K562 (cell line): ENCODE measurements at regions not wholly inside any gene's neighbourhood (a gene's known extent, or its start where the extent isn't known, plus 50 kb on each side); places are given as distances from the start of the nearest gene placed in this dataset.

Source experiments
- BDP1 ChIP-seq: IDR thresholded peaks from 3 replicates; pipeline ENCODE4 v1.6.1; 2011; ENCODE audit not compliant: insufficient read length, insufficient read depth
- BRF1 ChIP-seq: IDR thresholded peaks from 3 replicates; pipeline ENCODE4 v1.6.1; 2011; ENCODE audit warnings: borderline replicate concordance, mild to moderate bottlenecking; ENCODE audit not compliant: insufficient read length; ENCODE audit errors: extremely low read depth
- CBX1 ChIP-seq: sonication (generic); IDR thresholded peaks from 2 replicates; pipeline ENCODE4 v1.6.1; 2016; ENCODE audit warnings: antibody characterized with exemption, low read depth, mild to moderate bottlenecking
- CHD4 ChIP-seq: fragments of 200-600 bp; sonication (generic); IDR thresholded peaks from 3 replicates; pipeline ENCODE4 v1.6.1; 2012; ENCODE audit warnings: low read depth, mild to moderate bottlenecking, mixed read lengths, low read length, inconsistent platforms; ENCODE audit not compliant: insufficient read depth, insufficient replicate concordance, poor library complexity, severe bottlenecking
- ESRRA ChIP-seq: fragments of 450-650 bp; IDR thresholded peaks from 2 replicates; pipeline ENCODE4 v1.6.1; 2014; ENCODE audit warnings: low read depth, mild to moderate bottlenecking, moderate library complexity, borderline replicate concordance
- FOXP1 ChIP-seq: sonication (generic); formaldehyde crosslinking; IDR thresholded peaks from 2 replicates; pipeline ENCODE4 v1.8.0; 2022; ENCODE audit warnings: mild to moderate bottlenecking, missing genetic modification reagents
- HDAC8 ChIP-seq: fragments of 450-650 bp; IDR thresholded peaks from 2 replicates; pipeline ENCODE4 v1.6.1; 2016; ENCODE audit warnings: mild to moderate bottlenecking, missing genetic modification characterization, moderate library complexity, missing compliant biosample characterization
- HMG20A ChIP-seq: fragments of 450-650 bp; formaldehyde crosslinking; conservative IDR thresholded peaks from 2 replicates; pipeline ENCODE4 v1.4.0; 2020; ENCODE audit warnings: mild to moderate bottlenecking, mixed read lengths
- SMARCE1 ChIP-seq: fragments of 450-650 bp; IDR thresholded peaks from 2 replicates; pipeline ENCODE4 v1.7.1; 2016; ENCODE audit warnings: mild to moderate bottlenecking
- SRSF9 ChIP-seq: fragments of 200-400 bp; formaldehyde crosslinking; IDR thresholded peaks from 2 replicates; pipeline ENCODE4 v1.6.1; 2017; ENCODE audit warnings: low read depth, low read length, borderline replicate concordance
- TAF1 ChIP-seq: IDR thresholded peaks from 2 replicates; pipeline ENCODE4 v1.6.1; 2011; ENCODE audit warnings: mild to moderate bottlenecking, low read length, moderate library complexity; ENCODE audit not compliant: insufficient read depth, control insufficient read depth, severe bottlenecking; ENCODE audit errors: extremely low read depth
- TRIM24 ChIP-seq, 2 experiments: fragments of 450-650 bp; IDR thresholded peaks; 2 replicates each; pipeline ENCODE4 v1.6.1; 2016
- TF ChIP-seq, protein P1 (sequence below), 3 experiments: IDR thresholded peaks in 2 of 3; conservative IDR thresholded peaks in 1 of 3; 2 replicates each; pipeline ENCODE4 v1.5.1; 2011 to 2012; ENCODE audit warnings: low read length in 3 of 3, mild to moderate bottlenecking in 3 of 3, control low read depth in 2 of 3, improper control_type of control experiment in 1 of 3, inconsistent platforms in 1 of 3, low read depth in 1 of 3, mixed read lengths in 1 of 3, moderate library complexity in 1 of 3; ENCODE audit not compliant: insufficient read depth in 2 of 3

DNA sequence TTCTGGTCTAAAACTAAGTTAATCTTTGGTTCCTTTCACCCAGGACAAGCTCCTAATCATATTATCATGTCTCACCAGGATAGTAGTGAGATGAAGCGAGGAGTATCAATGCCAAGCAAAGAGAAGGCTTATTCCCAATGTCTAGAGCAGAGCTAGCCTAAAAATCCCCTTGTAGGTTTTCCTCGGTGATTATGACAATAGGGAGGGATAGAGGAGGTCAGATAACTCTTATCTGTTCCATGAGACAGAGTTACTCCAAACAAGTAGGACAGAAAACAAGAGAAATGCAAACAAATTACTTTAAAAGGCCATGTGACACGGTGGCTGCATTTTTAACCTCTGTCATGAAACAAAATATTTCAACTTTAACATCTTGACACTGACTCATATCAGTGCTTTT is 623.1 kb downstream of the ADCYAP1 start:
- TF ChIP-seq CBX1 (no peak), FOXP1 (CRISPR knock-in tag) (no peak), ESRRA (no peak), BRF1 (no peak), SMARCE1 (no peak), HMG20A (no peak), TRIM24 (IDR thresholded peaks at IDR 0.05) (no peak), CHD4 (no peak), HDAC8 (tag) (no peak), BDP1 (no peak), SRSF9 (no peak), TAF1 (no peak)
- TF ChIP-seq, protein P1, sequence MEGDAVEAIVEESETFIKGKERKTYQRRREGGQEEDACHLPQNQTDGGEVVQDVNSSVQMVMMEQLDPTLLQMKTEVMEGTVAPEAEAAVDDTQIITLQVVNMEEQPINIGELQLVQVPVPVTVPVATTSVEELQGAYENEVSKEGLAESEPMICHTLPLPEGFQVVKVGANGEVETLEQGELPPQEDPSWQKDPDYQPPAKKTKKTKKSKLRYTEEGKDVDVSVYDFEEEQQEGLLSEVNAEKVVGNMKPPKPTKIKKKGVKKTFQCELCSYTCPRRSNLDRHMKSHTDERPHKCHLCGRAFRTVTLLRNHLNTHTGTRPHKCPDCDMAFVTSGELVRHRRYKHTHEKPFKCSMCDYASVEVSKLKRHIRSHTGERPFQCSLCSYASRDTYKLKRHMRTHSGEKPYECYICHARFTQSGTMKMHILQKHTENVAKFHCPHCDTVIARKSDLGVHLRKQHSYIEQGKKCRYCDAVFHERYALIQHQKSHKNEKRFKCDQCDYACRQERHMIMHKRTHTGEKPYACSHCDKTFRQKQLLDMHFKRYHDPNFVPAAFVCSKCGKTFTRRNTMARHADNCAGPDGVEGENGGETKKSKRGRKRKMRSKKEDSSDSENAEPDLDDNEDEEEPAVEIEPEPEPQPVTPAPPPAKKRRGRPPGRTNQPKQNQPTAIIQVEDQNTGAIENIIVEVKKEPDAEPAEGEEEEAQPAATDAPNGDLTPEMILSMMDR (IDR thresholded peaks at IDR 0.05 in 2 of 3, conservative IDR thresholded peaks at IDR 0.05 in 1 of 3; ENCODE audit: insufficient read depth in 2 of 3, low read depth in 1 of 3, low read length in 3 of 3): no peak
